ENCODE measurements at regions not wholly inside any gene's neighbourhood (a gene's known extent, or its start where the extent isn't known, plus 50 kb on each side); places are given as distances from the start of the nearest gene placed in this dataset.

DNA sequence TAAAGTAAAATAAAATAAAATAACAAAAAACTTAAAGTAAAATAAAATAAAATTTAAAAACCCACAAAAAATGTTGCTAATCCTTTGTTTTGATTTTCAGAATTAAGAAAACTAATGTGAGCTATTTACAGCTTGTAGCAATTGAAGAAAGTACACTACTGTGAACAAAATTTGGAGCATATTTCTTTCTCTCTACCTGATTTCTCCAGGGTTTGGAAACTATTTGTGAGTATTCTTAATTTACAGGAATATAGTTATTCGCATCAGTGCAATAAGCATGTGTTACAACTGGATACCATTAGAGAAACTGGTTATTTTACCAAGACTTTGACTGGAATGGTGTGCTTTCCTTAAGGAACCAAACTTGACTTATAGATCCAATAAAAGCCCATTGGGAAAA lies 86.1 kb upstream of the CNOT2 start:
- no peak for DNase-seq

GRCh38 chr12:70165450-70165849 lies 77.8 kb upstream of the CNOT2 start:
- DNase-seq = no peak

DNA sequence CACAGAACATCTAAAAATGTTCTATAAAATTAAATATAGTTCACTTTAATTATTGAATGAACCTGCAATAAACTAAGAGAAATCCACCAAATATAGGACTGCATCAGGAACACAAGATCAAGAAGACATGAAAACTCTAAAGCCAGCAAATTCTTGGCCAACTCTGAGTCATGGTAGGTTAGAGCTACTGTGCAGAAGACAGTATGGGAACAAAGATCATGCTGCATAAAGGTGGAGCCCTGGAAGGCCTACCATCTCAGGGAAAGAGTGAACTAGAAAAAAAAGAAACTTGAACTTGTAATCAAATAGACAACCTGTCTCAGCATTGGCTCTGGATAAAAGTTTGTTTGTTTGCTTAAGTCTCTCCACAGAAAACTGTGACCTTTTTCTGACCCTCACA lies 66.9 kb upstream of the CNOT2 start:
- no peak for DNase-seq

- DNase-seq = no peak
Measured at GRCh38 chr12:70177631-70178030, 65.6 kb upstream of the CNOT2 start.

DNA sequence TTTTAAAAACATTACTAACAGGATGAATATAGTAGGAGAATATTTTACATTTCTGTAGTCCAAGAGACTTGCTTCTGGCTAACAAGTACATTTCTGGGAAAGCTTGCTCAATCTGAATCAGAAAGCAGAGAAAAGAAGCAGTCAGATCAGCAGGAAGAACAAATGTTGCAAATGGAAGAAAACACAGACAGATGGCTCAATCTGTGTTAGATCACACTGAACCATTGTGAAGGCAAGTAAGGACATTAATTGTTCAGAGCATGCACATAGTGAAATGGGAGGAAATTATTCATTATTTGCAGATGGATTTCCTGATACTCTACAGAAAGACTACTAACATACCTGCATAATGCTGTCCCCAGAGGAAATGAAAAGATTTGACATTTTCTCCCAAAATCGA lies 65.2 kb upstream of the CNOT2 start:
- no peak for DNase-seq

- DNase-seq = no peak
Measured at GRCh38 chr12:70180130-70180529, 63.1 kb upstream of the CNOT2 start.

DNA sequence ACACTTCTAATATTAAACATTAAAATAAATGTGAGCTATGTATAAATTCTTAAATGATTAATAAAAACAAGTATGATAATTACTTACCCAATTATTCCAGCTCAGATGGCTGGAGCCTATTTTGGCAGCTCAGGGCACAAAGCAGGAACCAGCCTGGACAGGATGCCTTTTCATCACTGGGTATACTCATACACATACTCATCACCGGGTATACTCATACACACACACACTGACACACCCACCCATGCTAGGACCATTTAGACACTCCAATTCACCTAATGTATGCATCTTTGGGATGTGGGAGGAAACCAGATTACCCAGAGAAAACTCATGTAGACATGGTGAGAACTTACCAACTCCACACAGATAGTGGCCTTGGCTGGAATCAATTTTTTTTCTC lies 57.9 kb upstream of the CNOT2 start:
- no peak for DNase-seq

DNA sequence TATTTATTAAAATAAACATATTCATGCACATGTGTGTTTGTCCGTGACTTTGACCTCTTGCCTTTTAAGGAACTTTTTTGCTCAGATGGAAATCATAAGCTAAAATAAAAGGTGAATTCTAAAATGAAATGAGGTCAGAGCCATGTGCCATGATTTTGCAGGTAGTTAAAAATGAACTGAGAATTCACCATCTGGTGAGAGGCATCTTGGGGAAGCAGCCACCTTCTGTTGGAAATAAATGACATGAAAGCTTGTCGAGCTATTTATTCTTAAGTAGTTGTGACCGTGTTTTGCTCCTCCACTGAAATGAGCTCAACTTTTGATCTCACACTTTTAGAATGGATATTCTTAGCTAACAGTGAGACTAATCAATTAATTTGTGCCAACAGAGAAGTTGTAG lies 56.8 kb upstream of the CNOT2 start:
- DNase-seq = no peak

GRCh38 chr12:70190262-70191010 lies 52.8 kb upstream of the CNOT2 start:
- no peak for DNase-seq

Measured in CD4-positive, alpha-beta T cell treated with Interleukin-17A for 1 hour (primary cell).